Vagina (tissue), 2 donors: ENCODE measurements at regions not wholly inside any gene's neighbourhood (a gene's known extent, or its start where the extent isn't known, plus 50 kb on each side); places are given as distances from the start of the nearest gene placed in this dataset.

Experiments
- DNase-seq, 2 donors: peaks; one replicate each; pipeline ENCODE4 v3.0.0-alpha.2; 2017; ENCODE audit errors: extremely low spot score in 2 of 2
- H3K27ac ChIP-seq: fragments of 200-600 bp; sonication (generic); one replicate; pipeline ENCODE4 v1.5.1; 2019
- H3K27me3 ChIP-seq: fragments of 200-600 bp; sonication (generic); one replicate; pipeline ENCODE4 v1.5.1; 2019
- H3K36me3 ChIP-seq, 2 donors: fragments of 200-600 bp; sonication (generic); one replicate each; pipeline ENCODE4 v1.5.1; 2017 to 2019
- H3K4me1 ChIP-seq: fragments of 200-600 bp; sonication (generic); one replicate; pipeline ENCODE4 v1.5.1; 2019
- H3K4me3 ChIP-seq, 2 donors: fragments of 200-600 bp; sonication (generic); 1 replicate in 1 of 2; 2 replicates in 1 of 2; pipeline ENCODE4 v1.5.1; 2016 to 2019
- H3K9me3 ChIP-seq: fragments of 200-600 bp; sonication (generic); one replicate; pipeline ENCODE4 v1.5.1; 2019
- CTCF ChIP-seq, 3 experiments: fragments of 450-650 bp in 2 of 3; fragments of 200-600 bp in 1 of 3; sonication (generic) in 1 of 3; IDR thresholded peaks; one replicate each; pipeline ENCODE4 v1.5.1; 2017 to 2019; ENCODE audit warnings: antibody characterized with exemption in 3 of 3, mild to moderate bottlenecking in 2 of 3, moderate library complexity in 2 of 3
- POLR2A ChIP-seq, 2 donors: fragments of 450-650 bp; IDR thresholded peaks; one replicate each; pipeline ENCODE4 v1.6.1; 2017; ENCODE audit warnings: antibody characterized with exemption in 2 of 2, mild to moderate bottlenecking in 2 of 2, moderate library complexity in 2 of 2
- POLR2AphosphoS5 ChIP-seq, 2 donors: sonication (generic); formaldehyde crosslinking; IDR thresholded peaks; one replicate each; pipeline ENCODE4 v1.9.0; 2017; ENCODE audit warnings: antibody characterized with exemption in 2 of 2, mild to moderate bottlenecking in 2 of 2, low read depth in 1 of 2; ENCODE audit not compliant: insufficient read depth in 1 of 2
- intact Hi-C: fragments of 100-400 bp; cut with DNase I; formaldehyde crosslinking; loops from one replicate; pipeline ENCODE4 v1.15.1; 2023

GRCh38 chr1:34418166-34418565 lies 241.5 kb downstream of the C1orf94 start:
- DNase-seq = no peak
- H3K27me3 ChIP-seq = no peaks in the 10 kb centered on the region
- H3K36me3 ChIP-seq = no peaks in the 10 kb centered on the region
- H3K4me3 ChIP-seq = no peak overlapping the region
- TF ChIP-seq POLR2AphosphoS5 (IDR thresholded peaks at IDR 0.05; ENCODE audit: insufficient read depth in 1 of 2, low read depth in 1 of 2) (no peak), CTCF (IDR thresholded peaks at IDR 0.05) (no peak), POLR2A (IDR thresholded peaks at IDR 0.05) (no peak)
- H3K27ac ChIP-seq = no peak overlapping the region
- H3K4me1 ChIP-seq = peaks cover 6% of the 10 kb centered on the region
- intact Hi-C loops = no loop called here
- H3K9me3 ChIP-seq = no peaks in the 10 kb centered on the region

- no peak for TF ChIP-seq CTCF (IDR thresholded peaks at IDR 0.05)
- no peak for TF ChIP-seq POLR2A (IDR thresholded peaks at IDR 0.05)
- no peak for TF ChIP-seq POLR2AphosphoS5 (IDR thresholded peaks at IDR 0.05; ENCODE audit: insufficient read depth in 1 of 2, low read depth in 1 of 2)
Observed at GRCh38 chr1:34419663-34420136, 243.0 kb downstream of the C1orf94 start.

GRCh38 chr1:34425046-34425445 lies 248.3 kb downstream of the C1orf94 start:
- Histone ChIP-seq H3K4me1 (no peaks in the 10 kb centered on the region), H3K27me3 (no peaks in the 10 kb centered on the region), H3K36me3 (no peaks in the 10 kb centered on the region), H3K9me3 (no peaks in the 10 kb centered on the region), H3K27ac (no peak overlapping the region), H3K4me3 (no peak overlapping the region)
- TF ChIP-seq POLR2AphosphoS5 (IDR thresholded peaks at IDR 0.05; ENCODE audit: insufficient read depth in 1 of 2, low read depth in 1 of 2) (no peak), POLR2A (IDR thresholded peaks at IDR 0.05) (no peak), CTCF (IDR thresholded peaks at IDR 0.05) (no peak)
- intact Hi-C loops = no loop called here
- no peak for DNase-seq

More at GRCh38 chr1:34419663-34420136, 243.0 kb downstream of the C1orf94 start:
- Histone ChIP-seq H3K4me1 (peaks cover 6% of the 10 kb centered on the region), H3K9me3 (no peaks in the 10 kb centered on the region), H3K27me3 (no peaks in the 10 kb centered on the region), H3K4me3 (no peak overlapping the region), H3K27ac (no peak overlapping the region), H3K36me3 (no peaks in the 10 kb centered on the region)
- no peak for DNase-seq
- intact Hi-C loops = no loop called here

GRCh38 chr1:34425785-34426184 lies 249.1 kb downstream of the C1orf94 start:
- no peak overlapping the region for H3K4me3 ChIP-seq
- H3K36me3 ChIP-seq = no peaks in the 10 kb centered on the region
- intact Hi-C loops = no loop called here
- H3K4me1 ChIP-seq = no peaks in the 10 kb centered on the region
- TF ChIP-seq POLR2AphosphoS5 (IDR thresholded peaks at IDR 0.05; ENCODE audit: insufficient read depth in 1 of 2, low read depth in 1 of 2) = no peak
- TF ChIP-seq CTCF (IDR thresholded peaks at IDR 0.05) = no peak
- TF ChIP-seq POLR2A (IDR thresholded peaks at IDR 0.05) = no peak
- H3K27ac ChIP-seq = no peak overlapping the region
- H3K27me3 ChIP-seq = no peaks in the 10 kb centered on the region
- no peak for DNase-seq
- H3K9me3 ChIP-seq = no peaks in the 10 kb centered on the region

GRCh38 chr1:34426325-34426896 lies 249.7 kb downstream of the C1orf94 start:
- no peak for DNase-seq
- intact Hi-C loops = no loop called here
- H3K27me3 ChIP-seq = no peaks in the 10 kb centered on the region
- H3K27ac ChIP-seq = no peak overlapping the region
- no peaks in the 10 kb centered on the region for H3K36me3 ChIP-seq
- H3K4me3 ChIP-seq = no peak overlapping the region
- TF ChIP-seq POLR2AphosphoS5 (IDR thresholded peaks at IDR 0.05; ENCODE audit: insufficient read depth in 1 of 2, low read depth in 1 of 2) (no peak), POLR2A (IDR thresholded peaks at IDR 0.05) (no peak), CTCF (IDR thresholded peaks at IDR 0.05) (no peak)
- H3K9me3 ChIP-seq = no peaks in the 10 kb centered on the region
- H3K4me1 ChIP-seq = no peaks in the 10 kb centered on the region
